ENCODE measurements at regions not wholly inside any gene's neighbourhood (a gene's known extent, or its start where the extent isn't known, plus 50 kb on each side); places are given as distances from the start of the nearest gene placed in this dataset.
"Not testable (repeated sequence)": the region's sequence is repeated elsewhere in the genome, so short reads cannot be mapped to it uniquely, and the experiment has no call there.

- FAIRE-seq, result no peak
Observed at GRCh38 chr2:64880193-64880951, 108.8 kb upstream of the SLC1A4 start.

- no peak for FAIRE-seq
Observed at GRCh38 chr2:64881037-64881492, 108.1 kb upstream of the SLC1A4 start.

GRCh38 chr2:64887565-64887964 is 101.6 kb upstream of the SLC1A4 start:
- FAIRE-seq, result no peak

GRCh38 chr2:64888591-64889309 is 100.4 kb upstream of the SLC1A4 start:
- FAIRE-seq, result no peak

GRCh38 chr2:64889803-64890202 is 99.4 kb upstream of the SLC1A4 start:
- no peak for FAIRE-seq

GRCh38 chr2:64896572-64896971 is 92.6 kb upstream of the SLC1A4 start:
- FAIRE-seq, result not testable (repeated sequence)

GRCh38 chr2:64899081-64899865 is 89.9 kb upstream of the SLC1A4 start:
- FAIRE-seq, result no peak

GRCh38 chr2:64899876-64900275 is 89.3 kb upstream of the SLC1A4 start:
- not testable (repeated sequence) for FAIRE-seq

- no peak for FAIRE-seq
Observed at GRCh38 chr2:64904413-64905329, 84.5 kb upstream of the SLC1A4 start.

GRCh38 chr2:64905338-64906024 is 83.7 kb upstream of the SLC1A4 start:
- no peak for FAIRE-seq

- FAIRE-seq, result no peak
Observed at GRCh38 chr2:64906853-64907536, 82.2 kb upstream of the SLC1A4 start.

- FAIRE-seq, result no peak
Observed at GRCh38 chr2:64908406-64908805, 80.8 kb upstream of the SLC1A4 start.

- no peak for FAIRE-seq
Observed at GRCh38 chr2:64910523-64910922, 78.7 kb upstream of the SLC1A4 start.

GRCh38 chr2:64910972-64911433 is 78.2 kb upstream of the SLC1A4 start:
- FAIRE-seq, result no peak

GRCh38 chr2:64913357-64913869 is 75.8 kb upstream of the SLC1A4 start:
- FAIRE-seq, result no peak

GRCh38 chr2:64914247-64914646 is 75.0 kb upstream of the SLC1A4 start:
- FAIRE-seq, result no peak

GRCh38 chr2:64914735-64915509 is 74.3 kb upstream of the SLC1A4 start:
- no peak for FAIRE-seq

GRCh38 chr2:64915510-64915900 is 73.7 kb upstream of the SLC1A4 start:
- no peak for FAIRE-seq

GRCh38 chr2:64918220-64918886 is 70.8 kb upstream of the SLC1A4 start:
- FAIRE-seq, result no peak

Measured in endometrium (tissue), 2 donors.